ENCODE measurements at regions not wholly inside any gene's neighbourhood (a gene's known extent, or its start where the extent isn't known, plus 50 kb on each side); places are given as distances from the start of the nearest gene placed in this dataset.

- DNase-seq (ENCODE audit: extremely low spot score, unreplicated experiment), result no peak
- Mint-ChIP-seq H3K27ac (no peak overlapping the region), H3K36me3 (no peaks in the 10 kb centered on the region), H3K9me3 (no peaks in the 10 kb centered on the region), H3K27me3 (no peaks in the 10 kb centered on the region), H3K4me3 (no peak overlapping the region), H3K4me1 (ENCODE audit: unreplicated experiment) (peaks cover 7% of the 10 kb centered on the region)
- no peak for TF ChIP-seq CTCF (conservative IDR thresholded peaks at IDR 0.05)
Observed at GRCh38 chr6:53715434-53715833, 49.9 kb upstream of the KLHL31 start.
